ENCODE measurements at regions not wholly inside any gene's neighbourhood (a gene's known extent, or its start where the extent isn't known, plus 50 kb on each side); places are given as distances from the start of the nearest gene placed in this dataset.

DNA sequence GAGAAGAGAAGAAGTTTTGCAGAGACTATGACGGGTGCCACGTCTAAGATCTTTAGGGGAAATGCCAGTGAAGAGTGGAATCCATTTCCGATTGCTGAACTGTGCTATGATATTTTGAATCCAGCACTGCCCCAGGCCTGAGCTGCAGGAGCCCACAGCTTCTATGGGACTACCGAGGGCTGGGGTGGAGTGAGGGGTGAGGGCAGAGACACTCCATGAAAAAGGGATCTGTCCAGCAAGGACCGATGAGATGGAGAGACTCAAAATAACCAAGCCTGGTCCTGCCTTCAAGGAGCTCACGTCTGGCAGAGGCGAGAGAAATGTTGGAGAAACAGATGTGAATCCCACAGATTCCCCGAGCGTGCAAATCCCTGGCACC, 79.8 kb upstream of the MEF2A start:
- no peak for DNase-seq (ENCODE audit: low read depth, low spot score)
- Mint-ChIP-seq H3K9me3 (peaks cover 4% of the 10 kb centered on the region), H3K36me3 (ENCODE audit: low read depth) (no peaks in the 10 kb centered on the region), H3K4me3 (peak overlapping the region; percentile 76), H3K4me1 (peaks cover 22% of the 10 kb centered on the region), H3K27ac (ENCODE audit: unreplicated experiment) (peak overlapping the region; percentile 7), H3K27me3 (ENCODE audit: low read depth) (peaks cover 11% of the 10 kb centered on the region)
- TF ChIP-seq, protein P1, sequence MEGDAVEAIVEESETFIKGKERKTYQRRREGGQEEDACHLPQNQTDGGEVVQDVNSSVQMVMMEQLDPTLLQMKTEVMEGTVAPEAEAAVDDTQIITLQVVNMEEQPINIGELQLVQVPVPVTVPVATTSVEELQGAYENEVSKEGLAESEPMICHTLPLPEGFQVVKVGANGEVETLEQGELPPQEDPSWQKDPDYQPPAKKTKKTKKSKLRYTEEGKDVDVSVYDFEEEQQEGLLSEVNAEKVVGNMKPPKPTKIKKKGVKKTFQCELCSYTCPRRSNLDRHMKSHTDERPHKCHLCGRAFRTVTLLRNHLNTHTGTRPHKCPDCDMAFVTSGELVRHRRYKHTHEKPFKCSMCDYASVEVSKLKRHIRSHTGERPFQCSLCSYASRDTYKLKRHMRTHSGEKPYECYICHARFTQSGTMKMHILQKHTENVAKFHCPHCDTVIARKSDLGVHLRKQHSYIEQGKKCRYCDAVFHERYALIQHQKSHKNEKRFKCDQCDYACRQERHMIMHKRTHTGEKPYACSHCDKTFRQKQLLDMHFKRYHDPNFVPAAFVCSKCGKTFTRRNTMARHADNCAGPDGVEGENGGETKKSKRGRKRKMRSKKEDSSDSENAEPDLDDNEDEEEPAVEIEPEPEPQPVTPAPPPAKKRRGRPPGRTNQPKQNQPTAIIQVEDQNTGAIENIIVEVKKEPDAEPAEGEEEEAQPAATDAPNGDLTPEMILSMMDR (conservative IDR thresholded peaks at IDR 0.05) = no peak

GRCh38 chr15:99486371-99487336, 79.1 kb upstream of the MEF2A start:
- Mint-ChIP-seq H3K4me1 (peaks cover 22% of the 10 kb centered on the region), H3K9me3 (peaks cover 4% of the 10 kb centered on the region), H3K36me3 (ENCODE audit: low read depth) (no peaks in the 10 kb centered on the region), H3K27ac (ENCODE audit: unreplicated experiment) (peak overlapping the region; percentile 7), H3K4me3 (peak overlapping the region; percentile 76), H3K27me3 (ENCODE audit: low read depth) (peaks cover 11% of the 10 kb centered on the region)
- DNase-seq (ENCODE audit: low read depth, low spot score) = no peak
- TF ChIP-seq, protein P1 (conservative IDR thresholded peaks at IDR 0.05) = no peak

DNA sequence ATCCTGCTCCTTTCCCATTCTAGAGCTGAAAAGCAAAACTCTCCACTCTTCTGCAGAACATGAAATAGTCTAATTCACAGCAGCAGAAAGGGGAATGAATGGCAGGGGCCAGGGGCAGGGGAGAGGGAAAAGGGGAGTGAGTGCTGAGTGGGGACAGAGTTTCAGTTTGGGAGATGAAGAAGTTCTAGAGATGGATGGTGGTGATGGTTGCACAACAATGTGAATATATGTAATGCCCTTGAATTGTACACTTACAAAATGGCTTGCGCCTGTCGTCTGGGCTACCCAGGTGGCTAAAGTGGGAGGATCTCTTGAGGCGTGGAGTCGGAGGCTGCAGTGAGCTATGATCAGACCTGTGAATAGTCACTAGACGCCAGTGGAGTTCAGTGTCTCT, 78.5 kb upstream of the MEF2A start:
- H3K27ac Mint-ChIP-seq (ENCODE audit: unreplicated experiment) = no peak overlapping the region
- TF ChIP-seq, protein P1 (conservative IDR thresholded peaks at IDR 0.05) = no peak
- peaks cover 11% of the 10 kb centered on the region for H3K27me3 Mint-ChIP-seq (ENCODE audit: low read depth)
- peaks cover 22% of the 10 kb centered on the region for H3K4me1 Mint-ChIP-seq
- no peak for DNase-seq (ENCODE audit: low read depth, low spot score)
- peaks cover 4% of the 10 kb centered on the region for H3K9me3 Mint-ChIP-seq
- no peaks in the 10 kb centered on the region for H3K36me3 Mint-ChIP-seq (ENCODE audit: low read depth)
- H3K4me3 Mint-ChIP-seq = peak overlapping the region; percentile 76

DNA sequence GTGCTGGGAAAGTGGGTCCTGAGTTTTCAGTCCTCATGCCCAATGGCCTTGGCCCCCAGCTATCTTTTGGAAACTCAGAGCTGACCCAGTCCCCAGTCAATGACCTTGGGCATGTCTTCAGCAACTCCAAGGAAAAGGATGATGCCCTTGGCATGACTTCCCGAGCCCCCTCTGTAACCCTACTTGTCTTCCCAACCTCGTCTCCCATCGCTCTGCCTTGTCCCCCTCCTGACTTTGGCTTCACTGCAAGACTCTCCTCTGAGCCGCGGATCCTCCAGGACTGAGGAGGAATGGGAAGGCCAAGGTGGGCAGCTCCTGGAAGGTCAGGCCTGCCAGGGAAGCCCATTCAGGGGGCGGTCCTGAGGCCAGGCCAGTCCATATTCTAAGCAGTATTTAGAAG, 73.5 kb upstream of the MEF2A start:
- TF ChIP-seq, protein P1 (conservative IDR thresholded peaks at IDR 0.05) = no peak
- H3K27ac Mint-ChIP-seq (ENCODE audit: unreplicated experiment) = no peak overlapping the region
- DNase-seq (ENCODE audit: low read depth, low spot score) = no peak
- H3K4me1 Mint-ChIP-seq = peaks cover 11% of the 10 kb centered on the region
- H3K36me3 Mint-ChIP-seq (ENCODE audit: low read depth) = no peaks in the 10 kb centered on the region
- peaks cover 2% of the 10 kb centered on the region for H3K27me3 Mint-ChIP-seq (ENCODE audit: low read depth)
- no peak overlapping the region for H3K4me3 Mint-ChIP-seq
- peaks cover 4% of the 10 kb centered on the region for H3K9me3 Mint-ChIP-seq

DNA sequence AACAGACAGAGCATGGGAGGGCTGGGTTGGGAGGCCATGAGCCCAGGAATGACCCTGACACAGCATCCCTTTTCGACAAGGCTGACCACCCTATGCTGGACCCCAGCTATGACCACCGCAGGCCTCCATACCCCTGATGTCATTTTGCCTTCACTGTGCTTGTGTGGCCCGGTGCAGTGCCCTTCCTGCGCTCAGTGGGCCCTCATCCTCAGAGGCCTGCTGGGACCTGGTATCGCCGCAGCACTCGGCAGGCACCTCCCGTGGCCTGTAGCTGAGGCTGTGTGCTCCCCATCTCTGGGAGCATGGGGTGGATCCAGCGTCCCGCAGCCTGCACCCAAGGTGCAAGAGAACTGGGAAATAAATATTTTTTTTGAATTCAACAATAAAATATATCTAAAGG, 73.1 kb upstream of the MEF2A start:
- Mint-ChIP-seq H3K4me1 (peaks cover 8% of the 10 kb centered on the region), H3K4me3 (no peak overlapping the region), H3K27ac (ENCODE audit: unreplicated experiment) (no peak overlapping the region), H3K27me3 (ENCODE audit: low read depth) (no peaks in the 10 kb centered on the region), H3K9me3 (peaks cover 8% of the 10 kb centered on the region), H3K36me3 (ENCODE audit: low read depth) (peaks cover 3% of the 10 kb centered on the region)
- TF ChIP-seq, protein P1 (conservative IDR thresholded peaks at IDR 0.05) = no peak
- no peak for DNase-seq (ENCODE audit: low read depth, low spot score)

Measured in neural crest cell (in vitro differentiated cells).